NT2/D1 (cell line): ENCODE measurements at regions not wholly inside any gene's neighbourhood (a gene's known extent, or its start where the extent isn't known, plus 50 kb on each side); places are given as distances from the start of the nearest gene placed in this dataset.

Source experiments
- SUZ12 ChIP-seq: IDR thresholded peaks from 2 replicates; pipeline ENCODE4 v1.6.1; 2011; ENCODE audit not compliant: insufficient read length, insufficient read depth; ENCODE audit errors: extremely low read depth
- ZNF274 ChIP-seq: IDR thresholded peaks from 2 replicates; pipeline ENCODE4 v1.6.1; 2011; ENCODE audit warnings: mild to moderate bottlenecking, low read depth, low read length

DNA sequence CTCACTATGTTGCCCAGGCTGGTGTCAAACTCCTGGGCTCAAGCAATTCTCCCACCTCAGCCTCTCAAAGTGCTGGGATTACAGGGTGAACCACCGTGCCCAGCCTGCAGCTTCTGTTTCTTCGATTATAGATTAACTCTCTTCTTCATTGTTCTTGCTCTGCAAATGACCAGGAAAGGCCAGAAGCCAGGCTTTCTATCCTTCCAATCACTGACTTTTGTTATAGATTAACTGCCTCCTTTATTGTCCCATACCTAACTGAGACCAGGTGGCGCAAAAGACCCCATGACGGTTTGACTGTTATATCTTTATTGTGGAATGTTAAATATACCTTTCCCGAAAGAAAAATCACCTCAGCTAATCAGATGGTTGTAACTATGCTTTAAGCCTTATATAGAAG, 196.9 kb downstream of the MREG start:
- TF ChIP-seq ZNF274 (no peak), SUZ12 (no peak)
